K562 (cell line): ENCODE measurements at regions not wholly inside any gene's neighbourhood (a gene's known extent, or its start where the extent isn't known, plus 50 kb on each side); places are given as distances from the start of the nearest gene placed in this dataset.

Experiments
- BCOR ChIP-seq: fragments of 450-650 bp; IDR thresholded peaks from 2 replicates; pipeline ENCODE4 v1.6.1; 2016
- CBX3 ChIP-seq, 2 experiments: IDR thresholded peaks; 1 replicate in 1 of 2; 2 replicates in 1 of 2; pipeline ENCODE4 v1.6.1; 2012; ENCODE audit warnings: inconsistent platforms in 2 of 2, low read length in 2 of 2, borderline replicate concordance in 1 of 2, control low read depth in 1 of 2
- FOXK1 ChIP-seq: sonication (generic); formaldehyde crosslinking; IDR thresholded peaks from 2 replicates; pipeline ENCODE4 v1.8.0; 2022; ENCODE audit warnings: missing genetic modification reagents, mild to moderate bottlenecking, borderline replicate concordance
- HDAC3 ChIP-seq: fragments of 450-650 bp; IDR thresholded peaks from 2 replicates; pipeline ENCODE4 v1.6.1; 2018; ENCODE audit warnings: borderline replicate concordance, mild to moderate bottlenecking, moderate library complexity; ENCODE audit not compliant: partially characterized antibody
- NCOA1 ChIP-seq: fragments of 450-650 bp; IDR thresholded peaks from 2 replicates; pipeline ENCODE4 v1.6.1; 2016; ENCODE audit warnings: low read depth
- TOE1 ChIP-seq, 2 experiments: fragments of 450-650 bp in 1 of 2; sonication (generic) in 1 of 2; formaldehyde crosslinking in 1 of 2; IDR thresholded peaks; 2 replicates each; pipeline versions ENCODE4 v1.7.1 to v1.8.0; 2016 to 2022; ENCODE audit warnings: borderline replicate concordance in 2 of 2, mild to moderate bottlenecking in 2 of 2, antibody characterized with exemption in 1 of 2, inconsistent platforms in 1 of 2, low read depth in 1 of 2, missing genetic modification reagents in 1 of 2, moderate library complexity in 1 of 2
- TF ChIP-seq, protein P1 (sequence below), 3 experiments: IDR thresholded peaks in 2 of 3; conservative IDR thresholded peaks in 1 of 3; 2 replicates each; pipeline ENCODE4 v1.5.1; 2011 to 2012; ENCODE audit warnings: low read length in 3 of 3, mild to moderate bottlenecking in 3 of 3, control low read depth in 2 of 3, improper control_type of control experiment in 1 of 3, inconsistent platforms in 1 of 3, low read depth in 1 of 3, mixed read lengths in 1 of 3, moderate library complexity in 1 of 3; ENCODE audit not compliant: insufficient read depth in 2 of 3
- TF ChIP-seq, protein P2 (sequence below): fragments of 150-350 bp; conservative IDR thresholded peaks from 2 replicates; pipeline ENCODE4 v1.6.1; 2014; ENCODE audit warnings: low read length
- TF ChIP-seq, protein P3 (sequence below): sonication (generic); formaldehyde crosslinking; IDR thresholded peaks from 2 replicates; pipeline ENCODE4 v1.4.0; 2020; ENCODE audit warnings: mild to moderate bottlenecking, missing genetic modification reagents

DNA sequence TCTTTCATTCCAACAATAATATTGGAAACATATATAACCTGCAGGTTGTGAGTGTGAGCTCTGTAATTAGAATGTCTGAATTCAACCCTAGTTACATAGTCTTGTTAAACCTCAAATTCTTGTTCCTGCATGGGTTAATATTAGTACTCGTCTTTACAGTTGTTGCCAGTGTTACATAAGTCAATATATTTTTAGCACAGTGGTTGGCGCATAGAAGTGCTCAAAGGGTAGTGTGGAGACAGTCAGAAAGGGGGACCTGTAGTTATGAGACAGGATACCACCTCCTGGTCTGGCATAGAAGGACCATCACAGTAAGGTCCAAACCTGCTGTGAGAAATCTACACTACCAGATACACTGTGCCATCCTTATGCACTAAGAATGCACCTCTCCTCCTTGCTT lies 1045.9 kb upstream of the SLIT2 start:
- no peak for TF ChIP-seq BCOR
- TF ChIP-seq, protein P1, sequence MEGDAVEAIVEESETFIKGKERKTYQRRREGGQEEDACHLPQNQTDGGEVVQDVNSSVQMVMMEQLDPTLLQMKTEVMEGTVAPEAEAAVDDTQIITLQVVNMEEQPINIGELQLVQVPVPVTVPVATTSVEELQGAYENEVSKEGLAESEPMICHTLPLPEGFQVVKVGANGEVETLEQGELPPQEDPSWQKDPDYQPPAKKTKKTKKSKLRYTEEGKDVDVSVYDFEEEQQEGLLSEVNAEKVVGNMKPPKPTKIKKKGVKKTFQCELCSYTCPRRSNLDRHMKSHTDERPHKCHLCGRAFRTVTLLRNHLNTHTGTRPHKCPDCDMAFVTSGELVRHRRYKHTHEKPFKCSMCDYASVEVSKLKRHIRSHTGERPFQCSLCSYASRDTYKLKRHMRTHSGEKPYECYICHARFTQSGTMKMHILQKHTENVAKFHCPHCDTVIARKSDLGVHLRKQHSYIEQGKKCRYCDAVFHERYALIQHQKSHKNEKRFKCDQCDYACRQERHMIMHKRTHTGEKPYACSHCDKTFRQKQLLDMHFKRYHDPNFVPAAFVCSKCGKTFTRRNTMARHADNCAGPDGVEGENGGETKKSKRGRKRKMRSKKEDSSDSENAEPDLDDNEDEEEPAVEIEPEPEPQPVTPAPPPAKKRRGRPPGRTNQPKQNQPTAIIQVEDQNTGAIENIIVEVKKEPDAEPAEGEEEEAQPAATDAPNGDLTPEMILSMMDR (IDR thresholded peaks at IDR 0.05 in 2 of 3, conservative IDR thresholded peaks at IDR 0.05 in 1 of 3; ENCODE audit: insufficient read depth in 2 of 3, low read depth in 1 of 3, low read length in 3 of 3): no peak
- TF ChIP-seq HDAC3: no peak
- no peak for TF ChIP-seq NCOA1
- TF ChIP-seq CBX3 (IDR thresholded peaks at IDR 0.05; ENCODE audit: borderline replicate concordance in 1 of 2, low read length in 2 of 2): no peak
- TF ChIP-seq, protein P2, sequence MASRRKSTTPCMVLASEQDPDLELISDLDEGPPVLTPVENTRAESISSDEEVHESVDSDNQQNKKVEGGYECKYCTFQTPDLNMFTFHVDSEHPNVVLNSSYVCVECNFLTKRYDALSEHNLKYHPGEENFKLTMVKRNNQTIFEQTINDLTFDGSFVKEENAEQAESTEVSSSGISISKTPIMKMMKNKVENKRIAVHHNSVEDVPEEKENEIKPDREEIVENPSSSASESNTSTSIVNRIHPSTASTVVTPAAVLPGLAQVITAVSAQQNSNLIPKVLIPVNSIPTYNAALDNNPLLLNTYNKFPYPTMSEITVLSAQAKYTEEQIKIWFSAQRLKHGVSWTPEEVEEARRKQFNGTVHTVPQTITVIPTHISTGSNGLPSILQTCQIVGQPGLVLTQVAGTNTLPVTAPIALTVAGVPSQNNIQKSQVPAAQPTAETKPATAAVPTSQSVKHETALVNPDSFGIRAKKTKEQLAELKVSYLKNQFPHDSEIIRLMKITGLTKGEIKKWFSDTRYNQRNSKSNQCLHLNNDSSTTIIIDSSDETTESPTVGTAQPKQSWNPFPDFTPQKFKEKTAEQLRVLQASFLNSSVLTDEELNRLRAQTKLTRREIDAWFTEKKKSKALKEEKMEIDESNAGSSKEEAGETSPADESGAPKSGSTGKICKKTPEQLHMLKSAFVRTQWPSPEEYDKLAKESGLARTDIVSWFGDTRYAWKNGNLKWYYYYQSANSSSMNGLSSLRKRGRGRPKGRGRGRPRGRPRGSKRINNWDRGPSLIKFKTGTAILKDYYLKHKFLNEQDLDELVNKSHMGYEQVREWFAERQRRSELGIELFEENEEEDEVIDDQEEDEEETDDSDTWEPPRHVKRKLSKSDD: no peak
- TF ChIP-seq TOE1 (IDR thresholded peaks at IDR 0.05; ENCODE audit: borderline replicate concordance): no peak
- TF ChIP-seq TOE1 (CRISPR knock-in tag; IDR thresholded peaks at IDR 0.05; ENCODE audit: borderline replicate concordance, low read depth): no peak
- TF ChIP-seq FOXK1 (CRISPR knock-in tag): no peak
- TF ChIP-seq, protein P3, sequence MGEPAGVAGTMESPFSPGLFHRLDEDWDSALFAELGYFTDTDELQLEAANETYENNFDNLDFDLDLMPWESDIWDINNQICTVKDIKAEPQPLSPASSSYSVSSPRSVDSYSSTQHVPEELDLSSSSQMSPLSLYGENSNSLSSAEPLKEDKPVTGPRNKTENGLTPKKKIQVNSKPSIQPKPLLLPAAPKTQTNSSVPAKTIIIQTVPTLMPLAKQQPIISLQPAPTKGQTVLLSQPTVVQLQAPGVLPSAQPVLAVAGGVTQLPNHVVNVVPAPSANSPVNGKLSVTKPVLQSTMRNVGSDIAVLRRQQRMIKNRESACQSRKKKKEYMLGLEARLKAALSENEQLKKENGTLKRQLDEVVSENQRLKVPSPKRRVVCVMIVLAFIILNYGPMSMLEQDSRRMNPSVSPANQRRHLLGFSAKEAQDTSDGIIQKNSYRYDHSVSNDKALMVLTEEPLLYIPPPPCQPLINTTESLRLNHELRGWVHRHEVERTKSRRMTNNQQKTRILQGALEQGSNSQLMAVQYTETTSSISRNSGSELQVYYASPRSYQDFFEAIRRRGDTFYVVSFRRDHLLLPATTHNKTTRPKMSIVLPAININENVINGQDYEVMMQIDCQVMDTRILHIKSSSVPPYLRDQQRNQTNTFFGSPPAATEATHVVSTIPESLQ (CRISPR knock-in tag): no peak
